ENCODE measurements at regions not wholly inside any gene's neighbourhood (a gene's known extent, or its start where the extent isn't known, plus 50 kb on each side); places are given as distances from the start of the nearest gene placed in this dataset.

DNA sequence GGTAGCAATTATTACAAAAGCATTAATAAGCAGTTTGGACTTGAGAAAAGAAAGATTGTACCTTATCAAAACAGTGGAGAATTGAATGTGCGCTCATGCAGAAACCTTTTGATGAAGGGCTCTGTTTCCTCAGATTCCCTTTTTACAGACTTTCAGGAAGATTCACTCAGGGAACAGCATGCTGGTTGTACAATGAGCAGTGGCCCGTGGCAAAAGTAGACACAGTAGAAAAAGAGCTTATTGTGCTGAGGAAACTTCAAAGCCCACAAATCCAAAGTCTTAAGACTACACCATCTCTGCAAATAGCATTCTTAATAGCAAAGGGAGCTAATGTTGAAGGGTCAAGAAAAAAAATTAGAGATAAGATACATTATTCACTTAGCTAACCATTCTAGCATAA, 858.9 kb downstream of the PDHA2 start:
- Histone ChIP-seq H3K36me3 (replicated peaks in 1 of 2; ENCODE audit: control insufficient read depth in 1 of 2, insufficient read depth in 2 of 2, low read length in 2 of 2) (no peaks in the 10 kb centered on the region), H3K4me1 (ENCODE audit: control insufficient read depth in 1 of 2, insufficient read depth in 2 of 2, low read length in 2 of 2) (no peaks in the 10 kb centered on the region), H3K4me2 (replicated peaks; ENCODE audit: extremely low read depth, low read length, poor library complexity, severe bottlenecking) (no peak overlapping the region), H2AFZ (ENCODE audit: insufficient read depth, low read depth, low read length, poor library complexity, severe bottlenecking) (no peak overlapping the region), H3K4me3 (replicated peaks in 1 of 3; ENCODE audit: low read depth in 2 of 3, low read length in 3 of 3) (no peak overlapping the region), H3K9me3 (replicated peaks in 1 of 2; ENCODE audit: control insufficient read depth in 1 of 2, insufficient read depth in 1 of 2, low read length in 2 of 2) (no peaks in the 10 kb centered on the region), H3K27ac (ENCODE audit: low read depth in 1 of 2, low read length in 2 of 2) (no peak overlapping the region), H3K9ac (ENCODE audit: insufficient read depth, low read length, poor library complexity, severe bottlenecking) (no peak overlapping the region), H4K20me1 (ENCODE audit: insufficient read depth, low read length) (no peaks in the 10 kb centered on the region), H3K27me3 (ENCODE audit: control insufficient read depth in 2 of 2, insufficient read depth in 2 of 2, low read length in 2 of 2) (no peaks in the 10 kb centered on the region), H3K79me2 (ENCODE audit: insufficient read depth, low read length) (no peaks in the 10 kb centered on the region)
- no peak overlapping the region for H3K4me3 Mint-ChIP-seq
- no peaks in the 10 kb centered on the region for H3K4me1 Mint-ChIP-seq
- H3K9me3 Mint-ChIP-seq, result peaks cover 0 to 3% (median 0%) of the 10 kb centered on the region in 7 donors
- no peaks in the 10 kb centered on the region for H3K27me3 Mint-ChIP-seq (ENCODE audit: low read depth in 3 of 3)
- DNase-seq, result no peak
- TF ChIP-seq, protein P1, sequence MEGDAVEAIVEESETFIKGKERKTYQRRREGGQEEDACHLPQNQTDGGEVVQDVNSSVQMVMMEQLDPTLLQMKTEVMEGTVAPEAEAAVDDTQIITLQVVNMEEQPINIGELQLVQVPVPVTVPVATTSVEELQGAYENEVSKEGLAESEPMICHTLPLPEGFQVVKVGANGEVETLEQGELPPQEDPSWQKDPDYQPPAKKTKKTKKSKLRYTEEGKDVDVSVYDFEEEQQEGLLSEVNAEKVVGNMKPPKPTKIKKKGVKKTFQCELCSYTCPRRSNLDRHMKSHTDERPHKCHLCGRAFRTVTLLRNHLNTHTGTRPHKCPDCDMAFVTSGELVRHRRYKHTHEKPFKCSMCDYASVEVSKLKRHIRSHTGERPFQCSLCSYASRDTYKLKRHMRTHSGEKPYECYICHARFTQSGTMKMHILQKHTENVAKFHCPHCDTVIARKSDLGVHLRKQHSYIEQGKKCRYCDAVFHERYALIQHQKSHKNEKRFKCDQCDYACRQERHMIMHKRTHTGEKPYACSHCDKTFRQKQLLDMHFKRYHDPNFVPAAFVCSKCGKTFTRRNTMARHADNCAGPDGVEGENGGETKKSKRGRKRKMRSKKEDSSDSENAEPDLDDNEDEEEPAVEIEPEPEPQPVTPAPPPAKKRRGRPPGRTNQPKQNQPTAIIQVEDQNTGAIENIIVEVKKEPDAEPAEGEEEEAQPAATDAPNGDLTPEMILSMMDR (IDR thresholded peaks at IDR 0.05), result no peak
- H3K36me3 Mint-ChIP-seq, result no peaks in the 10 kb centered on the region
- intact Hi-C loops (cut with micrococcal nuclease), result no loop called here
- no CpG with 5 or more reads among the region's 2 CpGs for WGBS (ENCODE audit: insufficient coverage)
- no peak overlapping the region for H3K27ac Mint-ChIP-seq

DNA sequence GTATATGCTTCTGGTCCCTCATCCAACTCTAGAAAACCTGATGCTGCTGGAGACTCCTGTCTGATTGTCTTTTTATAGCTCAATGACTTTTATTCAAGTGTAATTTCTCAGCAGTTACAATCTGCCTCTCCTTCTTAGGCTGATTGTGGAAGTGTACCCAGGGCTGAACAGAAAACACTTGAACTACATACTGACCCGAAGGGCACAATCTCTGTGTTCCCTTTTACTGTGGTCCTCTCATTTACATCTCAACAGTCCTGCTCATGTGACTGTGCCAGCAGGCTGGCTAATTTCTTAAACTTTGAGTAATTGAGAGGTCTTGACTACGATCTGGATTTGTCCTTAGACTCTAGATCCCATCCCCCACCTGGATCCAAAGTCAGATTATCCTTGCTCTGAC, 863.4 kb downstream of the PDHA2 start:
- H3K4me3 Mint-ChIP-seq, result no peak overlapping the region
- no CpG with 5 or more reads among the region's 2 CpGs for WGBS (ENCODE audit: insufficient coverage)
- no peak overlapping the region for H3K9ac ChIP-seq (ENCODE audit: insufficient read depth, low read length, poor library complexity, severe bottlenecking)
- no peaks in the 10 kb centered on the region for H3K27me3 Mint-ChIP-seq (ENCODE audit: low read depth in 3 of 3)
- no peaks in the 10 kb centered on the region for H3K27me3 ChIP-seq (ENCODE audit: control insufficient read depth in 2 of 2, insufficient read depth in 2 of 2, low read length in 2 of 2)
- H4K20me1 ChIP-seq (ENCODE audit: insufficient read depth, low read length), result no peaks in the 10 kb centered on the region
- H3K4me1 ChIP-seq (ENCODE audit: control insufficient read depth in 1 of 2, insufficient read depth in 2 of 2, low read length in 2 of 2), result no peaks in the 10 kb centered on the region
- no peak overlapping the region for H3K4me3 ChIP-seq (replicated peaks in 1 of 3; ENCODE audit: low read depth in 2 of 3, low read length in 3 of 3)
- no peak overlapping the region for H3K27ac Mint-ChIP-seq
- H2AFZ ChIP-seq (ENCODE audit: insufficient read depth, low read depth, low read length, poor library complexity, severe bottlenecking), result no peak overlapping the region
- H3K9me3 Mint-ChIP-seq, result peaks cover 0 to 3% (median 0%) of the 10 kb centered on the region in 7 donors
- H3K36me3 Mint-ChIP-seq, result no peaks in the 10 kb centered on the region
- H3K79me2 ChIP-seq (ENCODE audit: insufficient read depth, low read length), result no peaks in the 10 kb centered on the region
- no peaks in the 10 kb centered on the region for H3K36me3 ChIP-seq (replicated peaks in 1 of 2; ENCODE audit: control insufficient read depth in 1 of 2, insufficient read depth in 2 of 2, low read length in 2 of 2)
- H3K4me1 Mint-ChIP-seq, result no peaks in the 10 kb centered on the region
- no peak overlapping the region for H3K4me2 ChIP-seq (replicated peaks; ENCODE audit: extremely low read depth, low read length, poor library complexity, severe bottlenecking)
- no peak overlapping the region for H3K27ac ChIP-seq (ENCODE audit: low read depth in 1 of 2, low read length in 2 of 2)
- TF ChIP-seq, protein P1 (IDR thresholded peaks at IDR 0.05), result no peak
- no peaks in the 10 kb centered on the region for H3K9me3 ChIP-seq (replicated peaks in 1 of 2; ENCODE audit: control insufficient read depth in 1 of 2, insufficient read depth in 1 of 2, low read length in 2 of 2)
- DNase-seq, result no peak
- intact Hi-C loops (cut with micrococcal nuclease), result no loop called here
